Effector memory CD4-positive, alpha-beta T cell (primary cell): ENCODE measurements at regions not wholly inside any gene's neighbourhood (a gene's known extent, or its start where the extent isn't known, plus 50 kb on each side); places are given as distances from the start of the nearest gene placed in this dataset.

Source experiments
- DNase-seq, 3 donors: peaks; one replicate each; pipeline ENCODE4 v3.0.0-alpha.2; 2020
- H3K27ac ChIP-seq: 2 replicates; pipeline ENCODE4 v1.7.0; 2013; ENCODE audit warnings: mild to moderate bottlenecking, low read length, moderate library complexity; ENCODE audit not compliant: insufficient read depth, poor library complexity, severe bottlenecking
- H3K27me3 ChIP-seq: replicated peaks from 2 replicates; pipeline ENCODE4 v1.7.0; 2013; ENCODE audit warnings: mild to moderate bottlenecking, low read length; ENCODE audit not compliant: insufficient read depth, control insufficient read depth, poor library complexity, severe bottlenecking
- H3K36me3 ChIP-seq: 2 replicates; pipeline ENCODE4 v1.7.0; 2013; ENCODE audit warnings: mild to moderate bottlenecking, low read length, moderate library complexity; ENCODE audit not compliant: control insufficient read depth, insufficient read depth
- H3K4me1 ChIP-seq: 2 replicates; pipeline ENCODE4 v1.7.0; 2013; ENCODE audit warnings: low read length, mild to moderate bottlenecking; ENCODE audit not compliant: control insufficient read depth, insufficient read depth, poor library complexity, severe bottlenecking
- H3K4me3 ChIP-seq: 2 replicates; pipeline ENCODE4 v1.7.0; 2013; ENCODE audit warnings: low read length, low read depth, mild to moderate bottlenecking; ENCODE audit not compliant: insufficient read depth, poor library complexity, severe bottlenecking
- H3K9me3 ChIP-seq: 2 replicates; pipeline ENCODE4 v1.7.0; 2013; ENCODE audit warnings: mild to moderate bottlenecking, low read length, moderate library complexity; ENCODE audit not compliant: control insufficient read depth

- H3K27me3 ChIP-seq = no peaks in the 10 kb centered on the region
- H3K27ac ChIP-seq = no peak overlapping the region
- H3K9me3 ChIP-seq = no peaks in the 10 kb centered on the region
- DNase-seq = no peak
- no peak overlapping the region for H3K4me3 ChIP-seq
- no peaks in the 10 kb centered on the region for H3K4me1 ChIP-seq
- H3K36me3 ChIP-seq = no peaks in the 10 kb centered on the region
Measured at GRCh38 chr2:2855297-2855696, 522.3 kb downstream of the EIPR1 start.

- no peaks in the 10 kb centered on the region for H3K4me1 ChIP-seq
- no peak for DNase-seq
- H3K36me3 ChIP-seq = no peaks in the 10 kb centered on the region
- H3K9me3 ChIP-seq = no peaks in the 10 kb centered on the region
- no peaks in the 10 kb centered on the region for H3K27me3 ChIP-seq
- H3K27ac ChIP-seq = no peak overlapping the region
- no peak overlapping the region for H3K4me3 ChIP-seq
Measured at GRCh38 chr2:2853346-2853745, 522.3 kb upstream of the MYT1L start.

GRCh38 chr2:2851806-2852777 lies 521.0 kb upstream of the MYT1L start:
- DNase-seq = no peak
- Histone ChIP-seq H3K27ac (no peak overlapping the region), H3K36me3 (no peaks in the 10 kb centered on the region), H3K4me1 (no peaks in the 10 kb centered on the region), H3K4me3 (no peak overlapping the region), H3K27me3 (no peaks in the 10 kb centered on the region), H3K9me3 (no peaks in the 10 kb centered on the region)

DNA sequence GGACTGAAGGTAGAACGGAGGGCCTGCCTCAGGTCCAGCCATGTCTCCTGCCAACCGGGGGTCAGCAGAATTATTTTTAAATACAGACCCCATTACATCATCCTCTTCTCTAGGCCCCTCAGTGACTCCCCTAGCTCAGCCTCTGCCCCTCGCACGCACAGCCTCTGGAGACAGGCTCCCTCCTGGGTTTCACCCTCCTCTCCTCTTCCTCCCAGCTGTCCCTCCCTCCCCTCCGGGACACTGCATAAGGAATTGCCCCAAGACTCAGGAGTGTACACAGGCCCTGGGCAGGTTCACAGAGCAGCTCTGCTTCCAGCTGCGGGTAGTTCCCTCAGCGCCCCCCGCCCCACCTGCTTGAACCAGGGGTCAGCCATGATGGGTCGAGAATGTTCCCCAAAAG lies 520.2 kb upstream of the MYT1L start:
- Histone ChIP-seq H3K36me3 (no peaks in the 10 kb centered on the region), H3K4me1 (no peaks in the 10 kb centered on the region), H3K4me3 (no peak overlapping the region), H3K27me3 (no peaks in the 10 kb centered on the region), H3K9me3 (no peaks in the 10 kb centered on the region), H3K27ac (no peak overlapping the region)
- DNase-seq = no peak

DNA sequence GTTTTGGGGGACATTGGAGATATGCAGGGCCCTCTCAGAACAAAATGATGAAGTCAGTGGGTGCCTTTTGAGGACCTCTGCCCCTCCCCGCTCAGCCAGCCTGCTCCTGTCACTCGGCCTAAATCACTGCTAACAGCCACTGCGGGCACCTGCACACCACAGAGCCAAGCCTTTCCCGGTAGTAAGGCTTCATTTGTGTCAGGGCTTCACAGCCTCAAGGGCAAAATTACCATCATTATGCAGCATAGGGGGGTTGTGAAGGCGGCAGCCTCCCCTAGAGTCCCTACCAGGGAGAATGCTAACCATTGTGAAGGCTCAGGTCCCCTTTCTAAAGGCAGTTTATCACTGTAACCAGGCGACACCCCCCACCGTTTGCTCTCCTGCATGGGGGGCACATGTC lies 519.8 kb upstream of the MYT1L start:
- H3K27ac ChIP-seq = no peak overlapping the region
- no peak overlapping the region for H3K4me3 ChIP-seq
- H3K4me1 ChIP-seq = no peaks in the 10 kb centered on the region
- no peaks in the 10 kb centered on the region for H3K27me3 ChIP-seq
- H3K9me3 ChIP-seq = no peaks in the 10 kb centered on the region
- DNase-seq = no peak
- no peaks in the 10 kb centered on the region for H3K36me3 ChIP-seq

DNA sequence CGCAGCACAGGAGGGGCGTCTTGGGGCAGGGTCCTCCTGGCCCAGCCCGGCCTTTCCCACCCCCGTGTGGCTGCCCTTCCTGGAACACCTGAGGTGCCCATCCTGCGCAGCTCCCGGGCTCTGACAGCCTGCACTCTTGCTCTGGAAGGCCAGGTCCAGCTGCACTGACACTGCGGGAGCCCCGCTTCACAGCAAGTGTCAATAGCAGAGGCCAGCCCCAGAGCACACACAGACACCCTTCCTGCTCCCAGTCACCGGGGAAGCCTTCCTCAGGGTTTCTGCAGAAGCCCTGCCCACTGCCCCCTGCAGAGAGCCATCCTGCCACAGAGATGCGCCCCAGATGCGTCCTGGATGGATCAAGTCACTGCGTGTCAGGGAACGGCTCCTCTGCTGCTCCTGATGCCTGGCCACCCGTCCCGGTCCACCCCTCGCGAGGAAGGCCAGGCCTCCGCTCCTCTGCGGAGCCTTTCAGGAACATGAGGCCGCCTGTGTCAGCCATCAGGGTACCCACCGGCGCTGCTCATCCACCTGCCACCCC lies 519.2 kb upstream of the MYT1L start:
- Histone ChIP-seq H3K9me3 (no peaks in the 10 kb centered on the region), H3K4me1 (no peaks in the 10 kb centered on the region), H3K27ac (no peak overlapping the region), H3K27me3 (no peaks in the 10 kb centered on the region), H3K36me3 (no peaks in the 10 kb centered on the region), H3K4me3 (no peak overlapping the region)
- DNase-seq = no peak

- no peaks in the 10 kb centered on the region for H3K4me1 ChIP-seq
- no peak overlapping the region for H3K27ac ChIP-seq
- DNase-seq = no peak
- H3K27me3 ChIP-seq = no peaks in the 10 kb centered on the region
- H3K9me3 ChIP-seq = no peaks in the 10 kb centered on the region
- no peak overlapping the region for H3K4me3 ChIP-seq
- no peaks in the 10 kb centered on the region for H3K36me3 ChIP-seq
Measured at GRCh38 chr2:2849464-2850217, 518.6 kb upstream of the MYT1L start.

- H3K36me3 ChIP-seq = no peaks in the 10 kb centered on the region
- H3K4me3 ChIP-seq = no peak overlapping the region
- H3K27ac ChIP-seq = no peak overlapping the region
- H3K27me3 ChIP-seq = no peaks in the 10 kb centered on the region
- DNase-seq = no peak
- H3K9me3 ChIP-seq = no peaks in the 10 kb centered on the region
- no peaks in the 10 kb centered on the region for H3K4me1 ChIP-seq
Measured at GRCh38 chr2:2848621-2849333, 517.7 kb upstream of the MYT1L start.

DNA sequence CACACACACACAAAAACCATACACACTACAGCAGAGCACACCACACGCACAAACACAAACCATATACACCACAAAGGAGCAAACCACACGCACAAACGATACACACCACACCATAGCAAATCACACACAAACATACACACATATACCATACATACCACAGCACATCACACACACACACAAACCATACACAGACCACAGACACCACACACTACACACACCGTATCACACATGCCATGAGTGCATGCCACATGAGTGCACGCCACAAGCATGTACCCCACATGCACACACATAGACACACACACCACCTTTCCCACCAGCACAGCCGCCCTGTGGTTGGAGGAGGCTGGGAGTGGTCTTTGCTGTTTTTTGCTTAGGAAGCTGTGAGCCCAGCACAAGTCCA lies 517.1 kb upstream of the MYT1L start:
- no peak for DNase-seq
- H3K4me1 ChIP-seq = no peaks in the 10 kb centered on the region
- no peak overlapping the region for H3K4me3 ChIP-seq
- H3K36me3 ChIP-seq = no peaks in the 10 kb centered on the region
- H3K9me3 ChIP-seq = no peaks in the 10 kb centered on the region
- H3K27ac ChIP-seq = no peak overlapping the region
- no peaks in the 10 kb centered on the region for H3K27me3 ChIP-seq
